G401.6 (cell line): ENCODE measurements at regions not wholly inside any gene's neighbourhood (a gene's known extent, or its start where the extent isn't known, plus 50 kb on each side); places are given as distances from the start of the nearest gene placed in this dataset.

Experiments used
- FAIRE-seq: peaks from 2 replicates; lab custom pipeline; 2012; peaks lifted over from hg19 to GRCh38; lab: Jason Lieb, UNC

DNA sequence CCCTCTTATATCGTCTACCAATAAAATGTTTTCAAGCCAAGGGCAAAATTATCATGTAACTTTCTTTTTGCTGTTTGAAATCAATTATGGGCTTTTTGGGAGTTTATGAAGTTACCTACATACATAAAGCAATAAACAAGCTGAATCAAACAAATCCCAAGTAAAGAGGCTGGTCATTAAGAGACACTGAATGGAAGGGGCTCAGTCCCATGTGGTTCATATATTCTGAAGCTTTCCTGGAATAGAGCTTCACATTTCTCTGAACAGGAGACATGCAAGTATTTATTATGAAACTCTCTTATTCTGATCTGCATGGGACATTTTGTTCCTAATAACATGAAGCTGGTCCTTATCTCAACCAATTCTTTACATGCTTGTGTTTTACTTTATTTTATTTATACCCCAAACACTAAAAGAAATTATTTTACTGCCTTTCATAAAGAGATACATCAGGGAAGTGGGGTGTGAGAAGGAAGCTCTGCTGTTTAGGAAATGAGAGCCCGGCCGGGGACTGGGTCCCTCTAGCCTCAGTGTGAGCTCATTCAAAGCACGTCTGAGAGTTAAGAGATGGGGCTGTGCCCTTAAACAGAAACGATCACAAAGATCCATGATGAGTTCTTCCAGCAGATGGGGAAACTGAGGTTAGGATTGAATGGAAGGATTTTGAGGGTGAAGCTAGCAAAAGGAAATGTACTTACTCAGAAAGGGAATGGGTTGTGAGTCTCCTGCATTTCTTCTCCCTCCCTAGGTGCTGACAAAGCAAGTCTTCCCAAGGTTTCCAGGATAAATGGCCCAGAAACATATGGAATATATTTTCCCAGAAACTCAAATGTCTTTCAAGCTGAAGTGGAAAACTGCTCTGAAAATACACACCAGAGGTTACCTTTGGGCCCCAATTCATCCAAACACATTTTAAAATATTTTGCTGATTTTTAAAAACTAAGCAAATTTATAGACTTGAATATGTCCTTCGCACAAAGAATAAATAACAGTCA lies 93.1 kb upstream of the LNX1 start:
- FAIRE-seq = no peak

DNA sequence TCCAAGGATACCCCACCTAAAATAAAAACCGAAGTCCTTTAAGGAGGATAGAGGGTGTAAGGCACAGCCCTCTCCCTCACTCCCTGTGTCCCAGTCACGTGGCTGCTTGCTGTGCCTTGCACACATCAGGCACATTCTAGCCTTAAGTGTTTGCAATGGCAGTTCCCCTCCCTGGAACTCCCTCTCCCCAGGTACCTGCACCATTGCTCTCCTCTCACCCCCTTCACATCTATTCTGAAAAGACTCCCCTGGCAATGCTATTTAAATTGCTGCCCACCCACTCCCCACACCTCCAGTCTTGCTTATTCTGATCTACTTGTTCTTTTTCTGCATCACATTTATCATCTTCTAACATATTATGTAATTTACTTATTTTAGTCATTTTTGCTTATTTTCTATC lies 91.6 kb upstream of the LNX1 start:
- FAIRE-seq = no peak

GRCh38 chr4:53682196-53682595 lies 90.9 kb upstream of the LNX1 start:
- FAIRE-seq = no peak

DNA sequence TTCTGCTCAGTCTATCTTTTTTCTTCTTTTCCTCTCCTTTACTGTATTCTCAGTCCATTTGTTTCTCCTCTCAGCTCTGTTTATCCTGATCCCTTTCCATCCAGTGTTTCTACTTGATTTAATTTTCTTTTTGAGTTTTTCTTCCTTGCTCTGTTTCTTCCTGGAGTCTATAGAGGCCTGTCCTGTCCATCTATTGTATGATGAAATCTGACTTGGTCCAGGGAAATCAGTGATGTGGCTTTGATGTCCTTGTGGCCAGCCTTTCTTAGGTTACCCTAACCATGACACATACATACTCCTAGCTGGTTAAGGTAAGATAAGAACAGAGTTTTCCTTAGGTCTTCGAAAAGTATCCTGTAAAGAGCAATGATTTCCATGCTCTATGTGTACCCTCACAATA lies 89.3 kb upstream of the LNX1 start:
- FAIRE-seq = no peak

DNA sequence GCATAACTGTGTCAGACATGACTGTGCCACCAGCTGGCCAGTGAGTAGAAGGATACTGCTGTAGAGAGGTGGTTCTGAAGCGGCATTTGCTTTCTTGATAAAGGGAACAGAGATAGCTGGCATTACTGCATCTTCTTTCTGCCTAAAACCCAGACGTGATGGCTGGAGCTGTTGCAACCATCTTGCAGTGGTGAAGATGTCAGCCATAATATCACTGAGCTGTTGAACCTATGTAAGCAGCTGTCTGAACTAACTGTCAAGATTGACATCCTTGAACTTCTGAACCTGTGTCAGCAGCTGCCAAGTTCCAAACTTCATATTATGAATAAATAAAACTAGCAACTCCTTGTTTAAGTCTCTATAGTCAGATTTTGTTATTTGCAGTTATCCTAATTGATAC lies 88.9 kb upstream of the LNX1 start:
- no peak for FAIRE-seq

GRCh38 chr4:53676402-53676871 lies 85.2 kb upstream of the LNX1 start:
- no peak for FAIRE-seq

- FAIRE-seq = no peak
Observed at GRCh38 chr4:53674903-53675302, 83.6 kb upstream of the LNX1 start.

DNA sequence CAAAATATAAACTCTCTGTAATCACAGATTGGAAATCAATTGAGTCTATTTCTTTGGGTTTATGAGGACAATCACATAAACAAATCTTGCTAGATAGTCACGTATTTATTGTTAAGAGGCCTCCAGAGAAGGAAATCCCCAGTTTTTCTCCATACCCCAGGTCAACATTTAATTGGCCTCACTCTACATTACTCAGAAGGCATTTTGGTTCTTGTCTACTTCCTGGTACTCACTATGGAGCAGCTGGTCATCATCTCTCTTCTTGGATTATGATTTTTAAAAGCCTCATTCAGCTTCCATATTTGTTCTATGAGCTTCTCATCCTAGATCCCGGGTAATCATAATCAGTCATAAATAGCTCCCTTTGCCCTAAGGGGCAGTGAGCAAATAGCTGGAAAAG lies 81.6 kb upstream of the LNX1 start:
- no peak for FAIRE-seq

GRCh38 chr4:53671757-53672156 lies 80.5 kb upstream of the LNX1 start:
- no peak for FAIRE-seq

- FAIRE-seq = no peak
Observed at GRCh38 chr4:53659737-53660136, 68.5 kb upstream of the LNX1 start.

GRCh38 chr4:53659112-53659511 lies 67.8 kb upstream of the LNX1 start:
- FAIRE-seq = no peak

DNA sequence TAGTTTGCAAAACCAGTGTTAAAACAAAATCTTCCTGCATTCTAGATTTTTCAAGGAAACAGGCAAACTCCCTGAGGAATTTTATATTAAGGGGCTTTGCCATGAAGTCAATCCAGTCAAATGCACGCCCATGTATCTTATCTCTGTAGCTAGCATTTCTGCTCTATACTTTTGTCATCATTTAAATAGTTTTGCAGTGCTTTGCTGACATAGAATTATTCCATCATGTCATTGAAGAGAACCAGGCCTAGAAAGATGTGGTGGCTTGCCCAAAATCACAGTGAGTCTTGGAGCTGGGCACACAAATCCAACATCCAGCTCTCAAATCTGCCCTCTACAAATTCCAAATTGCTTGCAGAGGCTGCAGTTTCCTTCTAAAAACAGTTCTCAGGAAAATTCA lies 66.7 kb upstream of the LNX1 start:
- FAIRE-seq = no peak

- no peak for FAIRE-seq
Observed at GRCh38 chr4:53656421-53656981, 65.2 kb upstream of the LNX1 start.

GRCh38 chr4:53654300-53654758 lies 63.0 kb upstream of the LNX1 start:
- FAIRE-seq = no peak

DNA sequence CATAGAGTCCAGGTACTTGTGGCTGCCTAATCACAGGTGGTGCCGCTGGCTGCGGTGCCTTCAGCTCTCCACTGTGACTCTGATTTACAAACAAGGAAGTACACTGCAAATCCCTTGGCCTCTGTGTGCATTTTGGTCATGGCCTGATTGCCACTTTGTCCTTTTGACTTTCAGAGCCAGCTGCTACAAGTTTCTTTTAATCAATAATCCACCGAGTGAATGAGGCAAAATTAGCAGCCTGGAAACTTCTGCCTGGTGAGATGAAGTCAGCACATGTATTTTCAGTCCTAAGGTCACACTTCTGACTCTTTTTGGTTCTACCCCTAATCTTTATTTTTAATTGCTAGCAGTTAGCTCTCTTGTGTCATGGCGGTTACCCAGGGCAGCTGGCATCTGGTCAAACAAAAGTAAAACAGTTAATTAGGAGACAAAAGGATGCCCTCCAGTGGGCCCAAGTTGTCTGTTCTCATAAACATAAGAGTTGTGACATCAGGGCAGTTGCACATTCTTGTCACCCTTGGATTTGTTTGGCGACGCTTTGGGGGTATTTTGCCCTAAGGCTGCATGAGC lies 62.3 kb upstream of the LNX1 start:
- no peak for FAIRE-seq

- no peak for FAIRE-seq
Observed at GRCh38 chr4:53651156-53651735, 60.0 kb upstream of the LNX1 start.

- FAIRE-seq = no peak
Observed at GRCh38 chr4:53649357-53649756, 58.1 kb upstream of the LNX1 start.

- no peak for FAIRE-seq
Observed at GRCh38 chr4:53647547-53647946, 56.3 kb upstream of the LNX1 start.

GRCh38 chr4:53646795-53647194 lies 55.5 kb upstream of the LNX1 start:
- no peak for FAIRE-seq

GRCh38 chr4:53645108-53645507 lies 53.8 kb upstream of the LNX1 start:
- FAIRE-seq = no peak

- no peak for FAIRE-seq
Observed at GRCh38 chr4:53644607-53645006, 53.3 kb upstream of the LNX1 start.
